ENCODE measurements at regions not wholly inside any gene's neighbourhood (a gene's known extent, or its start where the extent isn't known, plus 50 kb on each side); places are given as distances from the start of the nearest gene placed in this dataset.

DNA sequence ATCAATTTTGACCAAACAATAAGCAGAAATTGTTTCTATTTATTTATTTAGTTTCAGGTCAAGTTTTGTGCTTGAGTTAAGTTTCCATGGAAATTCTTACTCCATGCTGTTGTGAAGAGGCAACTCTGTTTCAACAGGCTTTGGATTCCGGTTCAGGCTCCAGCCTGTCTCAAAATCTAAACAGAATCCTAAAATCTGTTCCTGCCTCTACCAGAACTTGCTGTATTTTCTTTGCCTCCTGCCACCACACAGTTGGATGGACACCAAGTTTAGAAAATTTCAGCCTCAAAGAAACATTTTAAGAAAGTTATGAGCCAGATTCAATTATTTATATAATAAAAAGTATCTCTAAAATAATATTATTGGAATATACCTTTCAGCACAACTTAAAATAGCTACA lies 330.9 kb downstream of the FOXG1 start:
- Mint-ChIP-seq H3K27ac (no peak overlapping the region), H3K27me3 (no peaks in the 10 kb centered on the region), H3K4me1 (no peaks in the 10 kb centered on the region), H3K4me3 (no peak overlapping the region), H3K9me3 (peaks cover 3% of the 10 kb centered on the region), H3K36me3 (no peaks in the 10 kb centered on the region)
- ATAC-seq, result no peak

GRCh38 chr14:29098656-29099055 lies 332.1 kb downstream of the FOXG1 start:
- Mint-ChIP-seq H3K27me3 (no peaks in the 10 kb centered on the region), H3K36me3 (no peaks in the 10 kb centered on the region), H3K4me1 (no peaks in the 10 kb centered on the region), H3K27ac (no peak overlapping the region), H3K4me3 (no peak overlapping the region), H3K9me3 (peaks cover 3% of the 10 kb centered on the region)
- ATAC-seq, result no peak

- ATAC-seq, result no peak
- Mint-ChIP-seq H3K4me1 (no peaks in the 10 kb centered on the region), H3K36me3 (no peaks in the 10 kb centered on the region)
Measured at GRCh38 chr14:29102266-29102665, 335.7 kb downstream of the FOXG1 start.

DNA sequence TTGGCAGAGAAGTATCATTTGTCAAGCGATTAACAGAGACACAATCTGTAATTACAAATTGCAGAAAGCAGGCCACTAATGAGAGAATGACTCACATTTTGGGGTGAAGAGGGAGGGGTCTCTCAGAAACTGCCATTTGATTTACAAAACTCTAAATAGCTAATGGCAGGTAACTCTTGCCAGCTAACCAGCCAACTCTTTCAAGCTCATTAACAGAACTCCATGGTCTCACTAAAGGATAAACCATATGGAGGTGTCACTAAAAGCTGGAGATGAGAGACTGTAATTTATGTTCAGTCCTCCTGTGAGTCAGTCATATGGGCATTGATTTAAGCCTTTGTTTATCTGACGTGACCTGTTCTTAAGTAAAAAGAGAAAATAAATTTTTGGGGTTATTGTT lies 336.4 kb downstream of the FOXG1 start:
- H3K4me3 Mint-ChIP-seq, result no peak overlapping the region
- no peaks in the 10 kb centered on the region for H3K9me3 Mint-ChIP-seq
- no peaks in the 10 kb centered on the region for H3K4me1 Mint-ChIP-seq
- no peaks in the 10 kb centered on the region for H3K27me3 Mint-ChIP-seq
- no peak for ATAC-seq
- no peaks in the 10 kb centered on the region for H3K36me3 Mint-ChIP-seq
- H3K27ac Mint-ChIP-seq, result no peak overlapping the region

More at GRCh38 chr14:29102266-29102665, 335.7 kb downstream of the FOXG1 start:
- Mint-ChIP-seq H3K27me3 (no peaks in the 10 kb centered on the region), H3K27ac (no peak overlapping the region), H3K4me3 (no peak overlapping the region), H3K9me3 (no peaks in the 10 kb centered on the region)

GRCh38 chr14:29108908-29109307 lies 342.3 kb downstream of the FOXG1 start:
- Mint-ChIP-seq H3K27me3 (no peaks in the 10 kb centered on the region), H3K9me3 (peaks cover 12% of the 10 kb centered on the region), H3K4me1 (no peaks in the 10 kb centered on the region), H3K27ac (no peak overlapping the region), H3K36me3 (no peaks in the 10 kb centered on the region), H3K4me3 (no peak overlapping the region)
- ATAC-seq, result no peak

DNA sequence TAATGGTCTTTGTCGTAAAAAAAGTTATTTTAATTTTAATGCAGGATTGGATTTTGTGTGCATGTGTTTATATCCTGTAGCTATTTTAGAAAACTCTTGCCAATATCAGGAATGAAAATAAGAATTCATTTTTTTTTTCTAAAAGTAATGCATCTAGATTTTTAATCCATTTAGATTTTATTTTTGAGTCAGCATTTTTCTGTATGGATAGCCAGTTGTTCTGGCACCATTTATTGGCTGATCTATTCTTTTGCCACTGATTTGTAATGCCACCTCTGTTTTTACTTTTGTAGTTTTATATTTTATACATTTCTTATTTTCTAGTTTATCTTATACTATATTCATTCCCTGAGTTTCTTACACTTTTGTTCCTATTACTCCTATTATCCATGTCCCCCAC lies 343.0 kb downstream of the FOXG1 start:
- Mint-ChIP-seq H3K4me3 (no peak overlapping the region), H3K9me3 (peaks cover 12% of the 10 kb centered on the region), H3K27me3 (no peaks in the 10 kb centered on the region), H3K36me3 (no peaks in the 10 kb centered on the region), H3K4me1 (no peaks in the 10 kb centered on the region), H3K27ac (no peak overlapping the region)
- no peak for ATAC-seq

DNA sequence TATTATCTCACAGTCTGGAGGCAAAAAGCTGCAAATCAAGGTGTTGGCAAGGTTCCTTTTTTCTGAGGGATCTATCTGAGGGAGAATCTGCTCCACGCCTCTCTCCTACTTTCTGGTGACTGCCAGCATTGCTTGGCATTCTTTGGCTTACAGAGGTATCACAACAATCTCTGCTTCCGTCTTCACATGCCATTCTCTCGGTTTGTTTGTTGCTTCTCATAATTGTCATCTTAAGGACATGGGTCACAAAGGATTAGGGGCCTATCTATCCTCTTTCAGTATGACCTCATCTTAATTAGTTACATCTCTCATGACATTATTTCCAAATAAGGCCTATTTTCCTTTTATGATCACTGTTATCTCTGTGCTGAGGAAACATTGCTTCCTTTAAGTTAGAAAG lies 345.0 kb downstream of the FOXG1 start:
- H3K27ac Mint-ChIP-seq, result no peak overlapping the region
- H3K4me3 Mint-ChIP-seq, result no peak overlapping the region
- no peak for ATAC-seq
- H3K4me1 Mint-ChIP-seq, result no peaks in the 10 kb centered on the region
- no peaks in the 10 kb centered on the region for H3K27me3 Mint-ChIP-seq
- H3K36me3 Mint-ChIP-seq, result no peaks in the 10 kb centered on the region
- peaks cover 12% of the 10 kb centered on the region for H3K9me3 Mint-ChIP-seq

GRCh38 chr14:29123017-29123416 lies 356.4 kb downstream of the FOXG1 start:
- Mint-ChIP-seq H3K27ac (no peak overlapping the region), H3K4me3 (no peak overlapping the region), H3K27me3 (no peaks in the 10 kb centered on the region), H3K9me3 (peaks cover 7% of the 10 kb centered on the region), H3K36me3 (no peaks in the 10 kb centered on the region), H3K4me1 (no peaks in the 10 kb centered on the region)
- no peak for ATAC-seq

DNA sequence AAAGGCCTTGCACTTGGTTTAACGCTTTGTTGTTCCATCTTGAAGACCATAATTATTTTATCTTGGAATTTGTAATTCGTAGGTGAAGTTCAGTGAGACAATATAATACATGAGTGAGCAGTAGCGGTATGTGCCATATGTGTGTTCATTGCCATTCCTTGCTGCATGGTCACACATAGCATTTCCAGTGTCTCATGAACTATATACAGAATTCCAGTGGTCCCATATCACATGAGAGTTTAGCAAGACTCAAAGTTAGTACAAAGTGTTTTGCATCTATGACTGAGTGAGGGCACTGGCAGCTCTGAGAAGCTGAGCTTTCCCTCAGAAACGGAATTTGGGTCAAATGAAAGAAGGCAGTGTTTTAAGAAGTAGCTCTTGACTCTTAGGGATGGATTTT lies 359.8 kb downstream of the FOXG1 start:
- no peak for ATAC-seq

GRCh38 chr14:29126865-29127264 lies 360.3 kb downstream of the FOXG1 start:
- Mint-ChIP-seq H3K36me3 (no peaks in the 10 kb centered on the region), H3K4me3 (no peak overlapping the region), H3K27me3 (no peaks in the 10 kb centered on the region), H3K4me1 (no peaks in the 10 kb centered on the region), H3K27ac (no peak overlapping the region), H3K9me3 (peaks cover 3% of the 10 kb centered on the region)
- no peak for ATAC-seq

More for the DNA sequence above, 359.8 kb downstream of the FOXG1 start:
- Mint-ChIP-seq H3K36me3 (no peaks in the 10 kb centered on the region), H3K4me1 (no peaks in the 10 kb centered on the region), H3K9me3 (peaks cover 6% of the 10 kb centered on the region), H3K27me3 (no peaks in the 10 kb centered on the region), H3K4me3 (no peak overlapping the region), H3K27ac (no peak overlapping the region)

GRCh38 chr14:29140016-29140415 lies 373.4 kb downstream of the FOXG1 start:
- no peaks in the 10 kb centered on the region for H3K9me3 Mint-ChIP-seq
- ATAC-seq, result no peak

GRCh38 chr14:29144621-29145020 lies 378.0 kb downstream of the FOXG1 start:
- Mint-ChIP-seq H3K9me3 (no peaks in the 10 kb centered on the region), H3K36me3 (no peaks in the 10 kb centered on the region), H3K4me3 (no peak overlapping the region), H3K27me3 (no peaks in the 10 kb centered on the region), H3K4me1 (no peaks in the 10 kb centered on the region), H3K27ac (no peak overlapping the region)
- no peak for ATAC-seq

More at GRCh38 chr14:29140016-29140415, 373.4 kb downstream of the FOXG1 start:
- no peaks in the 10 kb centered on the region for H3K36me3 Mint-ChIP-seq
- no peak overlapping the region for H3K27ac Mint-ChIP-seq
- no peak overlapping the region for H3K4me3 Mint-ChIP-seq
- H3K4me1 Mint-ChIP-seq, result no peaks in the 10 kb centered on the region
- no peaks in the 10 kb centered on the region for H3K27me3 Mint-ChIP-seq

DNA sequence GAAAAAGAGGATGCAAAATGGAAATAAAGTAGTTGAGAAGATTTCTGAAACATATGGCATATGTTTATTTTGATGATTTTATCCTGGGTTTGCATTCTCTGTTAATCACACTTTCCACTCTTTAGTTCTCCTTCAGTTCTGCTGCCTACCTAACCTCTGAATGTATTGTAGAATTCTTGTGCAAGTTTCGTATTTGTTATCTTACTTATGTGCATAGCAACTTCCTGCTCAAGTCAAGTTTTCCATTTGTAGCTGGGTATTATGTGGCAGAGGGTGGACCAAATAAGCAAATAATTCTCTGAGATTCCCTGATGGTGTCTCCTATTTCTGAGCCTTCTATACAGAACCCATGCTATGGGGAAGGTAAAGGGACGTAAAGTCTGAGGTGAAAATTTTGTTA lies 381.6 kb downstream of the FOXG1 start:
- H3K27me3 Mint-ChIP-seq, result no peaks in the 10 kb centered on the region
- no peak for ATAC-seq
- H3K27ac Mint-ChIP-seq, result no peak overlapping the region
- H3K36me3 Mint-ChIP-seq, result no peaks in the 10 kb centered on the region
- H3K9me3 Mint-ChIP-seq, result peaks cover 5% of the 10 kb centered on the region
- no peaks in the 10 kb centered on the region for H3K4me1 Mint-ChIP-seq
- no peak overlapping the region for H3K4me3 Mint-ChIP-seq

DNA sequence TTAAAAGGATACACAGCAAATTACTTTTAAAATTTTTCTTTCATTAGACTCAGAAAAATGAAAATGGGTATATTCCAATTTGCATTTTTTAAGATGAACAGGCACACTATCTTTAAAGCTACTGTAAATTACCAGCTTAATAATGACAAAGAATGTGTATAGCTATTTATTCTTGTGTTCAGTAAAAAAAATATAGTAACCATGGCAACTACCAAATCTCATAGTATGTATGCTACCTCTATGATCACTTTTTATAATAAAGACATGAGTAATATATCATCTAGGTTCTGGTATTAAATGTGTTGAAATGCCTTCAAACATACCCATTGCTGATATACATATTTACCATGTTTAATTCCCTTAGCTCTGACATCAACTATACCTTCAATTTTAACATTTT lies 383.2 kb downstream of the FOXG1 start:
- Mint-ChIP-seq H3K4me1 (no peaks in the 10 kb centered on the region), H3K27ac (no peak overlapping the region), H3K36me3 (no peaks in the 10 kb centered on the region), H3K9me3 (peaks cover 7% of the 10 kb centered on the region), H3K27me3 (no peaks in the 10 kb centered on the region), H3K4me3 (no peak overlapping the region)
- no peak for ATAC-seq

DNA sequence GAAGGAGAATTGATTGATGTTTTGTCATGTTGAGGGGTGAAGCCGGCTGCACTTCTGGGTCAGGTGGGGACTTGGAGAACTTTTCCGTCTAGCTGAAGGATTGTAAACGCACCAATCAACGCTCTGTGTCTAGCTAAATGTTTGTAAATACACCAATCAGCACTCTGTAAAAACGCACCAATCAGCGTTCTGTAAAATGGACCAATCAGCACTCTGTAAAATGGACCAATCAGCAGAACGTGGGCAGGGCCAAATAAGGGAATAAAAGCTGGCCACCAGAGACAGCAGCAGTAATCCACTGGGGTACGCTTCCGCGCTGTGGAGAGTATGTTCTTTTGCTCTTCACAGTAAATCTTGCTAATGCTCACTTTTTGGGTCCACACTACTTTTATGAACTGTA lies 384.1 kb downstream of the FOXG1 start:
- ATAC-seq, result no peak
- Mint-ChIP-seq H3K27me3 (no peaks in the 10 kb centered on the region), H3K4me1 (no peaks in the 10 kb centered on the region), H3K9me3 (peaks cover 7% of the 10 kb centered on the region), H3K27ac (no peak overlapping the region), H3K4me3 (no peak overlapping the region), H3K36me3 (no peaks in the 10 kb centered on the region)

GRCh38 chr14:29156096-29156495 lies 389.5 kb downstream of the FOXG1 start:
- no peak for ATAC-seq
- no peaks in the 10 kb centered on the region for H3K27me3 Mint-ChIP-seq
- no peaks in the 10 kb centered on the region for H3K4me1 Mint-ChIP-seq
- H3K36me3 Mint-ChIP-seq, result no peaks in the 10 kb centered on the region
- no peak overlapping the region for H3K27ac Mint-ChIP-seq
- H3K9me3 Mint-ChIP-seq, result peaks cover 7% of the 10 kb centered on the region
- no peak overlapping the region for H3K4me3 Mint-ChIP-seq

- no peaks in the 10 kb centered on the region for H3K27me3 Mint-ChIP-seq
- no peak overlapping the region for H3K27ac Mint-ChIP-seq
- no peak overlapping the region for H3K4me3 Mint-ChIP-seq
- no peaks in the 10 kb centered on the region for H3K4me1 Mint-ChIP-seq
- no peak for ATAC-seq
- H3K9me3 Mint-ChIP-seq, result no peaks in the 10 kb centered on the region
- no peaks in the 10 kb centered on the region for H3K36me3 Mint-ChIP-seq
Measured at GRCh38 chr14:29161593-29161992, 395.0 kb downstream of the FOXG1 start.
